Prostate gland (tissue), 2 donors: ENCODE measurements at regions not wholly inside any gene's neighbourhood (a gene's known extent, or its start where the extent isn't known, plus 50 kb on each side); places are given as distances from the start of the nearest gene placed in this dataset.

Experiments used
- POLR2A ChIP-seq: fragments of 450-650 bp; IDR thresholded peaks from one replicate; pipeline ENCODE4 v1.6.1; 2016; ENCODE audit warnings: antibody characterized with exemption, mild to moderate bottlenecking
- POLR2AphosphoS5 ChIP-seq: sonication (generic); formaldehyde crosslinking; IDR thresholded peaks from one replicate; pipeline ENCODE4 v1.6.1; 2017; ENCODE audit warnings: antibody characterized with exemption
- TF ChIP-seq, protein P1 (sequence below), 4 experiments: fragments of 200-600 bp in 2 of 4; fragments of 450-650 bp in 2 of 4; sonication (generic) in 2 of 4; IDR thresholded peaks; 1 replicate in 3 of 4; 2 replicates in 1 of 4; pipeline ENCODE4 v1.5.1; 2016 to 2019; ENCODE audit warnings: antibody characterized with exemption in 4 of 4, mild to moderate bottlenecking in 2 of 4, moderate library complexity in 2 of 4

DNA sequence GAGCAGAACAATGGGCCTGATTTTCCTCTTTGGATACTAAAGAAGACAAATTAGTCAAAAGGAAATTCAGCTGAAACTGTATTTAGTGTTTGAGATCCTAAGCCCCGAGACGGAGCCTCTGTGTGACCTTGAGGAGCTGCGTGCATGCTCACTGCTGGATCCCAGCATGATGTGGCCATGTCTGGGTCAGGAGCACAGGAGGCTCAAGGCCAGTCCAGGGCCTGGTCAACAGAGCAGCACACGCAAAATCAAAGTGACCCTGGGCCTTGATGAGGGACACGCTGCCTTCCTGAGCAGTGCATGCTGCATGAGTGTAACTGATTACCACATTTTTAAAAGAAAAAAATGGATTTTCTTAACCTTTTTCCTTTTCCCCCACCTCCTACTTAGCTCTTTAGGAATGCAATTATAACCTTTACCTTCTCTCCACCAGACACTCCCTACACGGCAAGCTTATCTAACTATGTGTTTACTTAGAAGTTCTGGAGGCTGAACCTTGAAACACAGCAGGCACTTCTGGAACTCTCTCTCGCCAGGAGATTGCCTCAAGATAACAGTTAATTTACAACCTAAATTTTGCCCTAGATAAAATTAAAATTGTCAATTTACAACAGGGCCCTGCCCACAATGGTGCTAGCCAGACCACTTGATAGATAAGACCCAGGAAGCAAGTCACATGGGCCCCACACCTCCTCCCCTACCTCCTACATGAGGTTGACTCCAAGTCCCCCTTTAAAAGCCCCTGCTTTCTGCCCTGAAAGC is 144.6 kb downstream of the LRIG2 start:
- TF ChIP-seq, protein P1, sequence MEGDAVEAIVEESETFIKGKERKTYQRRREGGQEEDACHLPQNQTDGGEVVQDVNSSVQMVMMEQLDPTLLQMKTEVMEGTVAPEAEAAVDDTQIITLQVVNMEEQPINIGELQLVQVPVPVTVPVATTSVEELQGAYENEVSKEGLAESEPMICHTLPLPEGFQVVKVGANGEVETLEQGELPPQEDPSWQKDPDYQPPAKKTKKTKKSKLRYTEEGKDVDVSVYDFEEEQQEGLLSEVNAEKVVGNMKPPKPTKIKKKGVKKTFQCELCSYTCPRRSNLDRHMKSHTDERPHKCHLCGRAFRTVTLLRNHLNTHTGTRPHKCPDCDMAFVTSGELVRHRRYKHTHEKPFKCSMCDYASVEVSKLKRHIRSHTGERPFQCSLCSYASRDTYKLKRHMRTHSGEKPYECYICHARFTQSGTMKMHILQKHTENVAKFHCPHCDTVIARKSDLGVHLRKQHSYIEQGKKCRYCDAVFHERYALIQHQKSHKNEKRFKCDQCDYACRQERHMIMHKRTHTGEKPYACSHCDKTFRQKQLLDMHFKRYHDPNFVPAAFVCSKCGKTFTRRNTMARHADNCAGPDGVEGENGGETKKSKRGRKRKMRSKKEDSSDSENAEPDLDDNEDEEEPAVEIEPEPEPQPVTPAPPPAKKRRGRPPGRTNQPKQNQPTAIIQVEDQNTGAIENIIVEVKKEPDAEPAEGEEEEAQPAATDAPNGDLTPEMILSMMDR (IDR thresholded peaks at IDR 0.05), result no peak
- TF ChIP-seq POLR2A (no peak), POLR2AphosphoS5 (no peak)
